DMS79 (cell line): ENCODE measurements at regions not wholly inside any gene's neighbourhood (a gene's known extent, or its start where the extent isn't known, plus 50 kb on each side); places are given as distances from the start of the nearest gene placed in this dataset.

Experiments used
- DNase-seq: peaks from one replicate; lab custom pipeline; 2025; lab: John Stamatoyannopoulos, UW

- no peak for DNase-seq
Observed at GRCh38 chr18:5596585-5596984, 52.8 kb upstream of the EPB41L3 start.
